Activated CD8-positive, alpha-beta memory T cell treated with anti-CD3 and anti-CD28 coated beads, Interleukin-2, amount 10 ng/mL, durations not matched to agents 7 days and 5 days (primary cell): ENCODE measurements at regions not wholly inside any gene's neighbourhood (a gene's known extent, or its start where the extent isn't known, plus 50 kb on each side); places are given as distances from the start of the nearest gene placed in this dataset.

Experiments used
- ATAC-seq: fragments of 150-1000 bp; cut with Tn5 transposase; one replicate; pipeline ENCODE4 v1.10.0; 2021; ENCODE audit warnings: moderate library complexity
- CTCF ChIA-PET: fragments of 350-600 bp; sonication (Branson Sonifier 250); formaldehyde crosslinking; loops from one replicate; lab custom pipeline; 2021; ENCODE audit warnings: antibody characterized with exemption; lab: Charles Lee
- DNase-seq: peaks from one replicate; pipeline ENCODE4 v3.0.0-alpha.2; 2020
- H3K27ac Mint-ChIP-seq: one replicate; pipeline ENCODE4 v1.8.0; 2021; ENCODE audit warnings: mild to moderate bottlenecking, mixed read lengths
- H3K27me3 Mint-ChIP-seq: one replicate; pipeline ENCODE4 v1.8.0; 2021; ENCODE audit warnings: mixed read lengths
- H3K36me3 Mint-ChIP-seq: one replicate; pipeline ENCODE4 v1.8.0; 2021; ENCODE audit warnings: mild to moderate bottlenecking, mixed read lengths
- H3K4me1 Mint-ChIP-seq: one replicate; pipeline ENCODE4 v1.8.0; 2021; ENCODE audit warnings: mixed read lengths
- H3K4me3 Mint-ChIP-seq: one replicate; pipeline ENCODE4 v1.8.0; 2021; ENCODE audit warnings: mild to moderate bottlenecking, moderate library complexity, mixed read lengths
- H3K9me3 Mint-ChIP-seq: one replicate; pipeline ENCODE4 v1.8.0; 2022; ENCODE audit warnings: low read depth, mixed read lengths

DNA sequence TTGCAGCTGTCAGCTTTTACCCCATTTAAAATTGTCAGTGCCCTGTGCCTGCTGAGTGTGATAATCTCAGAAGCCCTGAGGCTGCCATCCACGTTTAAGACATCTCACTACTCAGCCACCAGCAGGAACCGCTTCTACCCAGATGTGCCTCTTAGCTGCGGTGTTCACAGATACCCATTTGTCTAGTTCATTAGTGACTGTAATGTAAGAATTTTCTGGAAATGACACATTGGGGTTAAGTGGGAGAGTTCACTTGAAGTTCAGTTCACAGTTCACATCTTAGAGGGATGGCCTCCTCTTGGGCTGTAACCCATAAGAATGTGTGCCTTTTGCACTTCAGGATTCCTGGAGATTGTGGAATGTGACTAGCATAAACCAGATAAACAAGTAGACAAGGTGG is 477.7 kb downstream of the BTBD3 start:
- DNase-seq (no peak), ATAC-seq (no peak)
- no peaks in the 10 kb centered on the region for H3K4me1 Mint-ChIP-seq
- H3K36me3 Mint-ChIP-seq, result no peaks in the 10 kb centered on the region
- H3K27ac Mint-ChIP-seq, result no peak overlapping the region
- no peak overlapping the region for H3K4me3 Mint-ChIP-seq
- CTCF ChIA-PET, result no interaction called here
- no peaks in the 10 kb centered on the region for H3K27me3 Mint-ChIP-seq
- H3K9me3 Mint-ChIP-seq, result peaks cover 9% of the 10 kb centered on the region

- DNase-seq, result no peak
- no peaks in the 10 kb centered on the region for H3K4me1 Mint-ChIP-seq
- H3K27ac Mint-ChIP-seq, result no peak overlapping the region
- H3K4me3 Mint-ChIP-seq, result no peak overlapping the region
- no peaks in the 10 kb centered on the region for H3K27me3 Mint-ChIP-seq
- H3K9me3 Mint-ChIP-seq, result peaks cover 8% of the 10 kb centered on the region
- no peaks in the 10 kb centered on the region for H3K36me3 Mint-ChIP-seq
- CTCF ChIA-PET, result no interaction called here
- no peak for ATAC-seq
Observed at GRCh38 chr20:12395760-12396159, 478.1 kb downstream of the BTBD3 start.

DNA sequence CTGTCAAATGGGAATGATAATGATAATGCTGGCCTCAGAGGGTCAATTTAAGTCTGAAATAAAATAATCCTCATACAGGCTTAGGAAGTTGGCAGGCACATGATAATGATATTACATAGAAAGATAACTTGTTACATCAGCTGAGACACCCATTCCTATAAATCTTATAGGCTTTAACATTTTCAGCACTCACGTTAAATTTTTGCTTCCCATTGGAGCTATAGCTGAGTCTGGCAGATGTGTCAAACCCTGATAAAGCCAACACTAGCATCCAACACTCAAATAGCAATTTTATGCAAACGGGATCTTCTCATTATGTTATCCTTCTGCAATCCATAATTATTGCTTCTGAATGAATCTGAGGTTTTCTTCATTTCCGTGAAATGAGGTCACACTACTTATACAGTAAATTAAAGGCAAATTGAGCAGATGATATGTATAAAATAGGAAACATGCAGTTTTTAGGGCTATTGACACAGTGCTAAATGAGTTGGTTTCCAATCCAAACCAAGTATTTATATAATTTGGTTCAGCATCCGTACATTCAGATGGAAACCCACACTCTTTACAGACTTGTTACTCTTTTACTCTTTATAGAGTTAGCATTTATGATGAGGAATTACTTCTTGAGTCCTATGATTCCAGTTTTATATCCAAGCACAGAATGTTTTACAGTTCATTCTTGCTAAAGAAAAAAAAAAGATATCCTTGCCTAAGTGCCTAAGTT is 481.6 kb downstream of the BTBD3 start:
- DNase-seq (no peak), ATAC-seq (no peak)
- Mint-ChIP-seq H3K9me3 (peaks cover 14% of the 10 kb centered on the region), H3K27ac (no peak overlapping the region), H3K4me1 (no peaks in the 10 kb centered on the region), H3K4me3 (no peak overlapping the region), H3K36me3 (no peaks in the 10 kb centered on the region), H3K27me3 (no peaks in the 10 kb centered on the region)
- CTCF ChIA-PET, result no interaction called here

- no peak overlapping the region for H3K4me3 Mint-ChIP-seq
- H3K27ac Mint-ChIP-seq, result no peak overlapping the region
- H3K36me3 Mint-ChIP-seq, result no peaks in the 10 kb centered on the region
- H3K9me3 Mint-ChIP-seq, result peaks cover 22% of the 10 kb centered on the region
- DNase-seq, result no peak
- CTCF ChIA-PET, result no interaction called here
- no peaks in the 10 kb centered on the region for H3K27me3 Mint-ChIP-seq
- no peaks in the 10 kb centered on the region for H3K4me1 Mint-ChIP-seq
- ATAC-seq, result no peak
Observed at GRCh38 chr20:12404941-12405340, 487.2 kb downstream of the BTBD3 start.

DNA sequence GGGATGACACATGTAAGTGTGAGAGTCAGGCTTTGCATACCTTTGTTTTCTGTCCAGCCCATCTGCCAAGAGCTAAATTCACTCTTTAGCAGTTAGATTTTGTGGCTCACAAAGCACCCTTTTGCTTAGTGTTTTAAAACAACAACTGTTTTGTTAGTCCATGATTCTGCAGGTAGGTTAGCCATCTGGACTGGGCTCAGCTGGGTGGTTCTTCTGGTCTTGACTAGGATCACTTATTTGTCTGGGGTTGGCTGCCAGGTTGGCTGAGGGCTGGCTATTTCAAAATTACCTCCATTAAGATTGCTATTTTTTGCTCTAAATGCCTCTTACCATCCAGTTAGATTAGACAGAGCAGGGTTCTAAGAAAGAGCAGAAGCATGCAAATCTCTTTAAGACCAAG is 489.3 kb downstream of the BTBD3 start:
- CTCF ChIA-PET, result no interaction called here
- ATAC-seq (no peak), DNase-seq (no peak)
- H3K36me3 Mint-ChIP-seq, result no peaks in the 10 kb centered on the region
- peaks cover 24% of the 10 kb centered on the region for H3K9me3 Mint-ChIP-seq
- H3K27ac Mint-ChIP-seq, result no peak overlapping the region
- H3K27me3 Mint-ChIP-seq, result no peaks in the 10 kb centered on the region
- no peaks in the 10 kb centered on the region for H3K4me1 Mint-ChIP-seq
- no peak overlapping the region for H3K4me3 Mint-ChIP-seq

GRCh38 chr20:12409501-12409900 is 491.8 kb downstream of the BTBD3 start:
- CTCF ChIA-PET, result no interaction called here
- H3K9me3 Mint-ChIP-seq, result peaks cover 21% of the 10 kb centered on the region
- H3K27ac Mint-ChIP-seq, result no peak overlapping the region
- no peak for ATAC-seq
- H3K4me3 Mint-ChIP-seq, result no peak overlapping the region
- DNase-seq, result no peak
- H3K36me3 Mint-ChIP-seq, result no peaks in the 10 kb centered on the region
- H3K27me3 Mint-ChIP-seq, result no peaks in the 10 kb centered on the region
- no peaks in the 10 kb centered on the region for H3K4me1 Mint-ChIP-seq

DNA sequence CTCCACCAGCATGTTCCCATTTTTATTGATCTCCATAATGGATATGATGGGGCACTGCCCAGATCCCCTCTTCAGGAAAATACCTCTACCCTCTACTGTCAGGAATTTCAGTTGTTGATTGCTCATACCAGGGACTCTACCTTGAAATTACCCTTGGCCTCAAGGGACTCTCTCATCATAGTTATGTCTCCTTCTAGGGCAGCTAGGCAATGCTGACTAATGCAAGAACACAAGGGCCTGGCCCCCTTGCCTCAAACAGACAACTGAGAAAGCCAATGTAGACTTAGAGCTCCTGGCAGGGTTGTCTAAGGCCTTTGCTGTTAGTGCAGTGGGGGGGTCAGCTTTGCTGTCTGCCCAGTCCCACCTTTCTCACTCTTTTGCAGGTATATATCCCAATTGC is 493.1 kb downstream of the BTBD3 start:
- Mint-ChIP-seq H3K36me3 (no peaks in the 10 kb centered on the region), H3K27ac (no peak overlapping the region), H3K4me1 (no peaks in the 10 kb centered on the region), H3K4me3 (no peak overlapping the region), H3K27me3 (no peaks in the 10 kb centered on the region), H3K9me3 (peaks cover 27% of the 10 kb centered on the region)
- DNase-seq (no peak), ATAC-seq (no peak)
- CTCF ChIA-PET, result no interaction called here

GRCh38 chr20:12411246-12411940 is 493.7 kb downstream of the BTBD3 start:
- H3K36me3 Mint-ChIP-seq, result no peaks in the 10 kb centered on the region

DNA sequence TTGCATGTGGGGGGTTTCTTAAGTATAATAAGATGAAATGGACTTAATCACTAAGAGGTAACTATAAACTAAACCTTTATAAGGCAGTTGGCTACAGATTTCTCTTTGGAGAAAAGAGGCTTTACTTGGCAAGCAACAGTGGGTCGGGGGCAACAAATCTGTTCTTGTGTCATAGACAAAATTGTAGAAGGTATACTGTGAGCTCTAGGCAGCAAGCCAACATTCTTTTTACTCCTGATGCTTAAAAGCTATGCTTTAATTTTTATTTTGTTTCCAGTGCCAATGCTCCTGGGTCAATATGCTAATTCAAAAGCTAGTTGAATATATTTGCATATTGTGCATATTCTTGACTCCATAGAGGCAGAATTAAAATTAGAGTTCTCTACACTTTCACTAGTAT is 495.4 kb downstream of the BTBD3 start:
- no peaks in the 10 kb centered on the region for H3K36me3 Mint-ChIP-seq
- H3K27ac Mint-ChIP-seq, result no peak overlapping the region
- no peaks in the 10 kb centered on the region for H3K27me3 Mint-ChIP-seq
- peaks cover 25% of the 10 kb centered on the region for H3K9me3 Mint-ChIP-seq
- no peak for ATAC-seq
- H3K4me1 Mint-ChIP-seq, result no peaks in the 10 kb centered on the region
- CTCF ChIA-PET, result no interaction called here
- H3K4me3 Mint-ChIP-seq, result no peak overlapping the region
- DNase-seq, result no peak

More at GRCh38 chr20:12411246-12411940, 493.7 kb downstream of the BTBD3 start:
- no peak overlapping the region for H3K4me3 Mint-ChIP-seq
- ATAC-seq (no peak), DNase-seq (no peak)
- peaks cover 23% of the 10 kb centered on the region for H3K9me3 Mint-ChIP-seq
- CTCF ChIA-PET, result no interaction called here
- no peaks in the 10 kb centered on the region for H3K27me3 Mint-ChIP-seq
- H3K27ac Mint-ChIP-seq, result no peak overlapping the region
- H3K4me1 Mint-ChIP-seq, result no peaks in the 10 kb centered on the region

DNA sequence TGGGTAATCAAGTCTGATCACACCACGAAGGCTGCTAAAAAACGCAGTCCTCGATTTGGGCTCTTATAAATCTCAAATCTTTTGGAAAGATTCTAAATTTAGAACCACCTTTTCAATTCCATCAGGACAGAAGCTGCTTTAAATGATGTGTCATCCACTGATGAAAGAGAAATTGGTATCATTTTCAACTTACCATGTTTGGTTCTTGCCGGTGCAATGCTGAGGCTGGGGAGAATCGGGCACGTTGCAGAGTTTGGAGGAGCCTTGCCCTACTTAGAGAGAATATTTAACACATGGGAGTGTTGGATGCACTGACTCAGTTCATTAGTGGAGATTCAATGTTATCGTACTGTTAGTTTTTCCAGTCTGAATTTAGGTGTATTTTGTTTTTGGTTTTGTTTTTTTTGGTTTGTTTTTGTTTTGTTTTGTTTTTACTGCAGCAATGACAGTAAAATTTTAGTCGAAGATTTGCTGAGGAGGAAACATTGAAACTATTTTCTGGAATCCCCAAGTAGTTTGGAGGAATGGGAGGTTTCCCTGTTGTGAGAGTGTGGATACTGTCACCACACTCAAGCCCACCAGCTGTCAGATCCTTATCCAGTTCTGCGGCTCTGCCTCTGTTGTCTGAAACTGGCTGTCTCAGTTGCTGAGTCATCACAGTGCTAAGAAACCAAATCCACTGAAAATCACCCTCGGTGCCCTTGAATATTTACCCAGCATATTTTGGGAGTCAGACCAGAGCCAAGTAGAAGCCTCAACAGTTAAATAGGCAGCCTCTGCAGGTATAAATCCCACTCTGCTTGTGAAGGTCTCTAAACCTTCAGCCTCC is 497.0 kb downstream of the BTBD3 start:
- H3K27ac Mint-ChIP-seq, result no peak overlapping the region
- peaks cover 25% of the 10 kb centered on the region for H3K9me3 Mint-ChIP-seq
- no peaks in the 10 kb centered on the region for H3K27me3 Mint-ChIP-seq
- CTCF ChIA-PET, result no interaction called here
- ATAC-seq, result no peak
- no peaks in the 10 kb centered on the region for H3K36me3 Mint-ChIP-seq
- no peak overlapping the region for H3K4me3 Mint-ChIP-seq
- no peaks in the 10 kb centered on the region for H3K4me1 Mint-ChIP-seq
- no peak for DNase-seq

DNA sequence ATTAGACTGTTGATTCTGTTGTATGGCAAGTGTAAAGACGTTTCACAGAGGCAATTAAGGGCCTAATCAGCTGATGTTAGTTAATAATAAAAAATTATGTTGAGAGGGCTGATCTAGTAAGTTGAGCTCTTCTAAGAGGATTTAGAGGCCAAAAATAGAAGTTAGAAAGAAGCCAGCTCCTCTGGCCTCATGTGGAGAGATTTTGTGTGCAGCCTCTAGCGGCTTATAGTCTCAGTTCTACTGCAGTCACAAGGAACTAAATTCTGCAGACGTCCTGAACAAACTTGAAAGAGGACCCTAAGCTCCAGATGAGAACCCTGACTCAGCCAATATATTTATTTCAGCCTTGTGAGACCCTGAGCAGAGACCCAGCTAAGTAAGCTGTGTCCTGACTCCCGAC is 498.6 kb downstream of the BTBD3 start:
- peaks cover 20% of the 10 kb centered on the region for H3K9me3 Mint-ChIP-seq
- H3K4me1 Mint-ChIP-seq, result no peaks in the 10 kb centered on the region
- ATAC-seq, result no peak
- no peaks in the 10 kb centered on the region for H3K27me3 Mint-ChIP-seq
- H3K27ac Mint-ChIP-seq, result no peak overlapping the region
- DNase-seq, result no peak
- no peak overlapping the region for H3K4me3 Mint-ChIP-seq
- CTCF ChIA-PET, result no interaction called here
- no peaks in the 10 kb centered on the region for H3K36me3 Mint-ChIP-seq

- no peak for ATAC-seq
- H3K27me3 Mint-ChIP-seq, result no peaks in the 10 kb centered on the region
- CTCF ChIA-PET, result no interaction called here
- H3K4me3 Mint-ChIP-seq, result no peak overlapping the region
- no peaks in the 10 kb centered on the region for H3K4me1 Mint-ChIP-seq
- DNase-seq, result no peak
- no peaks in the 10 kb centered on the region for H3K36me3 Mint-ChIP-seq
- H3K9me3 Mint-ChIP-seq, result peaks cover 6% of the 10 kb centered on the region
- H3K27ac Mint-ChIP-seq, result no peak overlapping the region
Observed at GRCh38 chr20:12433724-12434123, 516.0 kb downstream of the BTBD3 start.

GRCh38 chr20:12434672-12435071 is 517.0 kb downstream of the BTBD3 start:
- CTCF ChIA-PET, result no interaction called here
- no peak overlapping the region for H3K27ac Mint-ChIP-seq

DNA sequence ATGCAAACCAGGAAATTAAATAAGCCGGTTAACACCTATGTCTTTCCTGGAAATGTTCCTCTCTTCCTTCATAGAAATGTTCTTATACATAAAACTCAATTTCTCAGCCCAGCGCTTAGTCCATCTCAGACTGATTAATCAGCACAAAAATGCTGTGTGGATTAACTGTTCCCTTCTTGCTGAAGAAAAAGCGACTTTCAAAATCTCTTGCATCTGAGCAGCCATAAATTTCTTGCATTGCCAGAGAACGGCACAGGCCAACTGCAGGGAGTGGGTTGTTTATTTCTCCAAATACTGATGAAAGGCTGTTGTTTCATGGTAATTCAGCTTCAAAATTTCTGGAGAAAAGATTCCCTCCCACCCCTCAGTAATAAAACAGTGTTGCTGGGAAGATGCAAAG is 517.6 kb downstream of the BTBD3 start:
- no peak overlapping the region for H3K27ac Mint-ChIP-seq
- no peaks in the 10 kb centered on the region for H3K36me3 Mint-ChIP-seq
- DNase-seq, result no peak
- ATAC-seq, result no peak
- CTCF ChIA-PET, result no interaction called here
- no peaks in the 10 kb centered on the region for H3K27me3 Mint-ChIP-seq
- no peak overlapping the region for H3K4me3 Mint-ChIP-seq
- peaks cover 6% of the 10 kb centered on the region for H3K9me3 Mint-ChIP-seq
- H3K4me1 Mint-ChIP-seq, result no peaks in the 10 kb centered on the region

More at GRCh38 chr20:12434672-12435071, 517.0 kb downstream of the BTBD3 start:
- Mint-ChIP-seq H3K36me3 (no peaks in the 10 kb centered on the region), H3K9me3 (peaks cover 6% of the 10 kb centered on the region), H3K27me3 (no peaks in the 10 kb centered on the region), H3K4me3 (no peak overlapping the region), H3K4me1 (no peaks in the 10 kb centered on the region)
- DNase-seq (no peak), ATAC-seq (no peak)
